K562 (cell line): ENCODE measurements at regions not wholly inside any gene's neighbourhood (a gene's known extent, or its start where the extent isn't known, plus 50 kb on each side); places are given as distances from the start of the nearest gene placed in this dataset.

Experiments used
- ATAC-seq: fragments of 200-7000 bp; cut with Tn5 transposase; 3 replicates; pipeline ENCODE4 v1.9.1; 2020; ENCODE audit warnings: moderate library complexity
- BruUV-seq: library from RNA; stranded (reverse); fragments of 400-500 nt; replicated peaks from 2 replicates; lab custom pipeline; 2021; lab: Mats Ljungman, UMichigan
- CTCF ChIA-PET: fragments of 300-600 bp; formaldehyde crosslinking; extraction: SDS; loops from one replicate; lab custom pipeline; 2021; ENCODE audit warnings: low intra/inter-chr PET ratio; lab: Yijun Ruan, JAX
- POLR2A ChIA-PET: fragments of 300-600, 350-650 bp; sonication (Branson Sonifier 250); formaldehyde crosslinking; extraction: SDS; loops from one replicate; lab custom pipeline; 2021; ENCODE audit warnings: antibody characterized with exemption, inconsistent platforms; lab: Yijun Ruan, JAX
- DNase-seq, 4 experiments: peaks; one replicate each; pipeline versions ENCODE4 v3.0.0 to v3.0.0-alpha.2; 2011 to 2018; ENCODE audit warnings: low spot score in 3 of 4, mixed read lengths in 3 of 4; ENCODE audit errors: extremely low read depth in 1 of 4
- FAIRE-seq: peaks from 2 replicates; lab custom pipeline; 2011; peaks lifted over from hg19 to GRCh38; lab: Jason Lieb, UNC
- H2AFZ ChIP-seq: 2 replicates; pipeline ENCODE4 v1.6.0; 2011; ENCODE audit warnings: low read depth, low read length, control low read depth, inconsistent platforms
- H3K27ac ChIP-seq: fragments of 200-600 bp; 3 replicates; pipeline ENCODE4 v1.8.0; 2011; ENCODE audit warnings: low read depth, mild to moderate bottlenecking, control low read depth, inconsistent platforms, low read length, moderate library complexity, mixed read lengths; ENCODE audit errors: extremely low read depth
- H3K27me3 ChIP-seq, 2 experiments: fragments of 300-600 bp in 1 of 2; 2 replicates in 1 of 2; 3 replicates in 1 of 2; pipeline versions ENCODE4 v1.6.0 to v1.8.0; 2011; ENCODE audit warnings: inconsistent platforms in 2 of 2, low read length in 2 of 2, mild to moderate bottlenecking in 1 of 2, mixed read lengths in 1 of 2, moderate library complexity in 1 of 2; ENCODE audit not compliant: control insufficient read depth in 2 of 2, insufficient read depth in 2 of 2
- H3K36me3 ChIP-seq: fragments of 300-600 bp; 3 replicates; pipeline ENCODE4 v1.8.0; 2011; ENCODE audit warnings: mild to moderate bottlenecking, low read length, inconsistent platforms; ENCODE audit not compliant: control insufficient read depth, insufficient read depth
- H3K4me1 ChIP-seq, 2 experiments: fragments of 200-600 bp in 1 of 2; replicated peaks in 1 of 2; 2 replicates in 1 of 2; 3 replicates in 1 of 2; pipeline versions ENCODE4 v1.5.1 to v1.8.0; 2011; ENCODE audit warnings: inconsistent platforms in 2 of 2, low read length in 2 of 2, mild to moderate bottlenecking in 1 of 2, mixed read lengths in 1 of 2, moderate library complexity in 1 of 2; ENCODE audit not compliant: control insufficient read depth in 2 of 2, insufficient read depth in 2 of 2
- H3K4me2 ChIP-seq: 2 replicates; pipeline ENCODE4 v1.6.1; 2011; ENCODE audit warnings: low read length, control low read depth, inconsistent platforms, mixed read lengths; ENCODE audit not compliant: insufficient read depth
- H3K4me3 ChIP-seq: fragments of 200-600 bp; sonication (generic), shearing (Covaris generic); 2 replicates; pipeline ENCODE4 v1.5.1; 2016; ENCODE audit warnings: control low read depth, inconsistent platforms
- H3K79me2 ChIP-seq: fragments of 200-600 bp; 3 replicates; pipeline ENCODE4 v1.8.0; 2011; ENCODE audit warnings: low read length, inconsistent platforms; ENCODE audit not compliant: control insufficient read depth, insufficient read depth
- H3K9ac ChIP-seq, 2 experiments: 2 replicates each; pipeline versions ENCODE4 v1.6.0 to v1.6.1; 2011; ENCODE audit warnings: low read depth in 2 of 2, low read length in 2 of 2, control low read depth in 1 of 2, inconsistent platforms in 1 of 2, mild to moderate bottlenecking in 1 of 2, mixed read lengths in 1 of 2; ENCODE audit not compliant: insufficient read depth in 1 of 2
- H3K9me1 ChIP-seq: one replicate; pipeline ENCODE4 v1.6.0; 2011; ENCODE audit warnings: inconsistent platforms, mild to moderate bottlenecking, low read length, moderate library complexity; ENCODE audit not compliant: control insufficient read depth, insufficient read depth
- H3K9me3 ChIP-seq: replicated peaks from 2 replicates; pipeline ENCODE4 v1.5.1; 2011; ENCODE audit warnings: low read depth, low read length, inconsistent platforms; ENCODE audit not compliant: control insufficient read depth, insufficient read depth
- H4K20me1 ChIP-seq: replicated peaks from 2 replicates; pipeline ENCODE4 v1.6.1; 2011; ENCODE audit warnings: low read length, inconsistent platforms, mixed read lengths; ENCODE audit not compliant: control insufficient read depth, insufficient read depth
- TCF7L2 ChIP-seq: fragments of 150-350 bp; IDR thresholded peaks from 2 replicates; pipeline ENCODE4 v1.6.1; 2016; ENCODE audit warnings: low read depth, mild to moderate bottlenecking, low read length, moderate library complexity
- ZNF764 ChIP-seq: fragments of 250-450 bp; sonication (Bioruptor Pico); IDR thresholded peaks from 2 replicates; pipeline ENCODE4 v1.4.0; 2020; ENCODE audit warnings: low read depth, mild to moderate bottlenecking, moderate library complexity
- WGBS: fragments of 100-300 bp; shearing (Covaris generic); methylation state at CpG from one replicate; pipeline ENCODE4 v1.1.6; 2016; ENCODE audit warnings: low coverage, mixed read lengths; ENCODE audit not compliant: insufficient coverage; ENCODE audit errors: missing lambda C conversion rate; 5-methylcytosine and 5-hydroxymethylcytosine counted together
- in situ Hi-C: fragments of 300-500 bp; cut with MboI; formaldehyde crosslinking; loops from 4 replicates; pipeline ENCODE4 v1.15.0; 2018; ENCODE audit warnings: inconsistent platforms, mixed read lengths
- intact Hi-C: fragments of 100-400 bp; cut with micrococcal nuclease; formaldehyde crosslinking; loops from 2 replicates; pipeline ENCODE4 v1.14.2; 2022
- TF ChIP-seq, protein P1 (sequence below): sonication (generic); formaldehyde crosslinking; IDR thresholded peaks from 2 replicates; pipeline ENCODE4 v1.8.0; 2022; ENCODE audit warnings: missing genetic modification reagents, mild to moderate bottlenecking, borderline replicate concordance
- TF ChIP-seq, protein P2 (sequence below), 3 experiments: fragments of 200-800 bp in 1 of 3; fragments of 250-450 bp in 1 of 3; fragments of 450-650 bp in 1 of 3; sonication (Bioruptor Pico) in 1 of 3; sonication (Bioruptor generic) in 1 of 3; formaldehyde crosslinking in 1 of 3; IDR thresholded peaks; 2 replicates each; pipeline versions ENCODE4 v1.6.1 to v1.8.0; 2016 to 2022; ENCODE audit warnings: mild to moderate bottlenecking in 2 of 3, missing genetic modification characterization in 2 of 3, missing compliant biosample characterization in 1 of 3, moderate library complexity in 1 of 3

DNA sequence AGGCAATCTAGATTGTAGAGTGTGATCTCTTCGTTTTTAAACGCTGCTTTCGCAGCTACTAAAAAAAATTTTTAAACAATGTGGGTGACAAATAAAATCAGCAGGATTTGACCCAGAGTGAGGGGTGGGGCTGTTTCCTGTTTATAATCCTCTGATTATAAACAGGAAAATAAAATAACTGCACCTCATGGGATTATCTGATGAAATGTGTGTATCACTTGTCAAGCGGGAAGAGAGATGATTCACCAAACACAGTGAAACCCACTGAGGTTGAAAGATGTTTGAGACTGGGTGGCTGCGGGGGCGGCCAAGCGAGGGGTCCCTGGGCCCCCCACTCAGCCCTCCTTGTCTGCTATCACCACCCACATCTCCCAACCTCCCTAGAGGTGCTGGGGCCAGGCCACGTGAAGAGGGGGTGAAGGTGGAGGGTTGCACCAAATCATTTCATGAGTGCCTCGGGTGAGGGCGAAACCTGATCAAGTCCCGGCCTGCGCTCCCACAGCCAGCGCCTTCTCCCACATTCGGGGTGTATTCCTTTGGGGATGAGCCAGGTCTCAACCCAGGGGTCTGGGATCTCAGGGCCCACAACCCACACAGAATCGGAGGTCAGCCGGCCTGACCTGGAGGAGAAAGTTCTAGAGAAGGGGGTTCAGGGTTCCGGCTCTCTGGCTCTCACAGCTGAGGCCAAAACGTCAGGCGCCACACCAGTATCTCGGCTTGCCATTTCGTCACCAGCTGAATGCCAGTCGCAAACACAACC is 212.5 kb downstream of the BMP7 start:
- no peaks in the 10 kb centered on the region for H3K9me1 ChIP-seq
- CTCF ChIA-PET = no interaction called here
- under 1% methylated on average over 22 of the region's 22 CpGs for WGBS
- no peaks in the 10 kb centered on the region for H3K9me3 ChIP-seq
- TF ChIP-seq, protein P1, sequence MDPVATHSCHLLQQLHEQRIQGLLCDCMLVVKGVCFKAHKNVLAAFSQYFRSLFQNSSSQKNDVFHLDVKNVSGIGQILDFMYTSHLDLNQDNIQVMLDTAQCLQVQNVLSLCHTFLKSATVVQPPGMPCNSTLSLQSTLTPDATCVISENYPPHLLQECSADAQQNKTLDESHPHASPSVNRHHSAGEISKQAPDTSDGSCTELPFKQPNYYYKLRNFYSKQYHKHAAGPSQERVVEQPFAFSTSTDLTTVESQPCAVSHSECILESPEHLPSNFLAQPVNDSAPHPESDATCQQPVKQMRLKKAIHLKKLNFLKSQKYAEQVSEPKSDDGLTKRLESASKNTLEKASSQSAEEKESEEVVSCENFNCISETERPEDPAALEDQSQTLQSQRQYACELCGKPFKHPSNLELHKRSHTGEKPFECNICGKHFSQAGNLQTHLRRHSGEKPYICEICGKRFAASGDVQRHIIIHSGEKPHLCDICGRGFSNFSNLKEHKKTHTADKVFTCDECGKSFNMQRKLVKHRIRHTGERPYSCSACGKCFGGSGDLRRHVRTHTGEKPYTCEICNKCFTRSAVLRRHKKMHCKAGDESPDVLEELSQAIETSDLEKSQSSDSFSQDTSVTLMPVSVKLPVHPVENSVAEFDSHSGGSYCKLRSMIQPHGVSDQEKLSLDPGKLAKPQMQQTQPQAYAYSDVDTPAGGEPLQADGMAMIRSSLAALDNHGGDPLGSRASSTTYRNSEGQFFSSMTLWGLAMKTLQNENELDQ (CRISPR knock-in tag) = no peak
- TF ChIP-seq TCF7L2 = no peak
- TF ChIP-seq, protein P2, sequence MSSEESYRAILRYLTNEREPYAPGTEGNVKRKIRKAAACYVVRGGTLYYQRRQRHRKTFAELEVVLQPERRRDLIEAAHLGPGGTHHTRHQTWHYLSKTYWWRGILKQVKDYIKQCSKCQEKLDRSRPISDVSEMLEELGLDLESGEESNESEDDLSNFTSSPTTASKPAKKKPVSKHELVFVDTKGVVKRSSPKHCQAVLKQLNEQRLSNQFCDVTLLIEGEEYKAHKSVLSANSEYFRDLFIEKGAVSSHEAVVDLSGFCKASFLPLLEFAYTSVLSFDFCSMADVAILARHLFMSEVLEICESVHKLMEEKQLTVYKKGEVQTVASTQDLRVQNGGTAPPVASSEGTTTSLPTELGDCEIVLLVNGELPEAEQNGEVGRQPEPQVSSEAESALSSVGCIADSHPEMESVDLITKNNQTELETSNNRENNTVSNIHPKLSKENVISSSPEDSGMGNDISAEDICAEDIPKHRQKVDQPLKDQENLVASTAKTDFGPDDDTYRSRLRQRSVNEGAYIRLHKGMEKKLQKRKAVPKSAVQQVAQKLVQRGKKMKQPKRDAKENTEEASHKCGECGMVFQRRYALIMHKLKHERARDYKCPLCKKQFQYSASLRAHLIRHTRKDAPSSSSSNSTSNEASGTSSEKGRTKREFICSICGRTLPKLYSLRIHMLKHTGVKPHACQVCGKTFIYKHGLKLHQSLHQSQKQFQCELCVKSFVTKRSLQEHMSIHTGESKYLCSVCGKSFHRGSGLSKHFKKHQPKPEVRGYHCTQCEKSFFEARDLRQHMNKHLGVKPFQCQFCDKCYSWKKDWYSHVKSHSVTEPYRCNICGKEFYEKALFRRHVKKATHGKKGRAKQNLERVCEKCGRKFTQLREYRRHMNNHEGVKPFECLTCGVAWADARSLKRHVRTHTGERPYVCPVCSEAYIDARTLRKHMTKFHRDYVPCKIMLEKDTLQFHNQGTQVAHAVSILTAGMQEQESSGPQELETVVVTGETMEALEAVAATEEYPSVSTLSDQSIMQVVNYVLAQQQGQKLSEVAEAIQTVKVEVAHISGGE (CRISPR knock-in tag; IDR thresholded peaks at IDR 0.05) = no peak
- TF ChIP-seq ZNF764 (CRISPR knock-in tag) = no peak
- POLR2A ChIA-PET = no interaction called here
- H3K4me1 ChIP-seq = no peaks in the 10 kb centered on the region
- no peak overlapping the region for H3K4me2 ChIP-seq
- H4K20me1 ChIP-seq = 0 out of 2 replicates have a peak, but pooled peaks cover 4% of the 10 kb centered on the region
- ATAC-seq (no peak), FAIRE-seq (no peak), DNase-seq (no peak)
- H3K36me3 ChIP-seq = no peaks in the 10 kb centered on the region
- H3K9ac ChIP-seq = no peak overlapping the region
- H2AFZ ChIP-seq = no peak overlapping the region
- BruUV-seq = no TSS peak
- no peaks in the 10 kb centered on the region for H3K79me2 ChIP-seq
- H3K4me3 ChIP-seq = no peak overlapping the region
- intact Hi-C loops (no loop called here), in situ Hi-C loops (no loop called here)
- H3K27ac ChIP-seq = no peak overlapping the region
- peaks cover 8 to 29% of the 10 kb centered on the region in 2 experiments; a peak in 4 of 5 replicates for H3K27me3 ChIP-seq
